ENCODE measurements at regions not wholly inside any gene's neighbourhood (a gene's known extent, or its start where the extent isn't known, plus 50 kb on each side); places are given as distances from the start of the nearest gene placed in this dataset.

GRCh38 chr6:54028170-54028569 lies 83.1 kb upstream of the MLIP start:
- DNase-seq (ENCODE audit: low read depth) = no peak
- TF ChIP-seq, protein P1, sequence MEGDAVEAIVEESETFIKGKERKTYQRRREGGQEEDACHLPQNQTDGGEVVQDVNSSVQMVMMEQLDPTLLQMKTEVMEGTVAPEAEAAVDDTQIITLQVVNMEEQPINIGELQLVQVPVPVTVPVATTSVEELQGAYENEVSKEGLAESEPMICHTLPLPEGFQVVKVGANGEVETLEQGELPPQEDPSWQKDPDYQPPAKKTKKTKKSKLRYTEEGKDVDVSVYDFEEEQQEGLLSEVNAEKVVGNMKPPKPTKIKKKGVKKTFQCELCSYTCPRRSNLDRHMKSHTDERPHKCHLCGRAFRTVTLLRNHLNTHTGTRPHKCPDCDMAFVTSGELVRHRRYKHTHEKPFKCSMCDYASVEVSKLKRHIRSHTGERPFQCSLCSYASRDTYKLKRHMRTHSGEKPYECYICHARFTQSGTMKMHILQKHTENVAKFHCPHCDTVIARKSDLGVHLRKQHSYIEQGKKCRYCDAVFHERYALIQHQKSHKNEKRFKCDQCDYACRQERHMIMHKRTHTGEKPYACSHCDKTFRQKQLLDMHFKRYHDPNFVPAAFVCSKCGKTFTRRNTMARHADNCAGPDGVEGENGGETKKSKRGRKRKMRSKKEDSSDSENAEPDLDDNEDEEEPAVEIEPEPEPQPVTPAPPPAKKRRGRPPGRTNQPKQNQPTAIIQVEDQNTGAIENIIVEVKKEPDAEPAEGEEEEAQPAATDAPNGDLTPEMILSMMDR (conservative IDR thresholded peaks at IDR 0.05; ENCODE audit: control insufficient read depth, insufficient read depth, low read depth, low read length) = no peak
- no peak overlapping the region for H3K4me3 ChIP-seq (ENCODE audit: control insufficient read depth, low read depth, low read length)

- no peak for DNase-seq (ENCODE audit: low read depth)
- no peak overlapping the region for H3K4me3 ChIP-seq (ENCODE audit: control insufficient read depth, low read depth, low read length)
- TF ChIP-seq, protein P1 (conservative IDR thresholded peaks at IDR 0.05; ENCODE audit: control insufficient read depth, insufficient read depth, low read depth, low read length) = no peak
These were observed 82.1 kb upstream of the MLIP start for GRCh38 chr6:54029187-54029586.

GRCh38 chr6:54031169-54031568 lies 80.1 kb upstream of the MLIP start:
- TF ChIP-seq, protein P1 (conservative IDR thresholded peaks at IDR 0.05; ENCODE audit: control insufficient read depth, insufficient read depth, low read depth, low read length) = no peak
- no peak for DNase-seq (ENCODE audit: low read depth)
- no peak overlapping the region for H3K4me3 ChIP-seq (ENCODE audit: control insufficient read depth, low read depth, low read length)

- TF ChIP-seq, protein P1 (conservative IDR thresholded peaks at IDR 0.05; ENCODE audit: control insufficient read depth, insufficient read depth, low read depth, low read length) = no peak
- H3K4me3 ChIP-seq (ENCODE audit: control insufficient read depth, low read depth, low read length) = no peak overlapping the region
- DNase-seq (ENCODE audit: low read depth) = no peak
These were observed 73.9 kb upstream of the MLIP start for GRCh38 chr6:54037277-54037779.

GRCh38 chr6:54040545-54040944 lies 70.7 kb upstream of the MLIP start:
- H3K4me3 ChIP-seq (ENCODE audit: control insufficient read depth, low read depth, low read length) = no peak overlapping the region
- DNase-seq (ENCODE audit: low read depth) = no peak
- TF ChIP-seq, protein P1 (conservative IDR thresholded peaks at IDR 0.05; ENCODE audit: control insufficient read depth, insufficient read depth, low read depth, low read length) = no peak

DNA sequence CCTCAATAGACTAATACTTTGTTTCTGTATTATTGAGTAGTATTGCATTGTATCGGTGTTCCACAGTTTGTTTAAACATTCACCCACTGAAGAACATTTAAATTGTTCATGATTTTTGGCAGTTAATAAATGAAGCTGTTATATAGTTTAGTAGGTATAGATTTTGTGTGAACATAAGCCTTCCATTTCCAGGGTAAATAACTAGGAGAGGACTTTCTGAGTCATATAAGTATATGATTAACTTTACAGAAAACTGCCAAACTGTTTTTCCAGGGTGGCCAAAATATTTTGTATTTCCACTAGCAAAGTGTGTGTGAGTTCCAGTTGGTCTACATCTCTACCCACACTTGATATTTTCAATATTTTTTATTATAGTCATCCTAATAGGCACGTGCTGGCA lies 70.0 kb upstream of the MLIP start:
- no peak overlapping the region for H3K4me3 ChIP-seq (ENCODE audit: control insufficient read depth, low read depth, low read length)
- TF ChIP-seq, protein P1 (conservative IDR thresholded peaks at IDR 0.05; ENCODE audit: control insufficient read depth, insufficient read depth, low read depth, low read length) = no peak
- DNase-seq (ENCODE audit: low read depth) = no peak

- no peak overlapping the region for H3K4me3 ChIP-seq (ENCODE audit: control insufficient read depth, low read depth, low read length)
- TF ChIP-seq, protein P1 (conservative IDR thresholded peaks at IDR 0.05; ENCODE audit: control insufficient read depth, insufficient read depth, low read depth, low read length) = no peak
- DNase-seq (ENCODE audit: low read depth) = no peak
These were observed 67.9 kb upstream of the MLIP start for GRCh38 chr6:54043360-54043759.

Data from fibroblast of mammary gland (primary cell).